Uterus (tissue), 2 donors: ENCODE measurements at regions not wholly inside any gene's neighbourhood (a gene's known extent, or its start where the extent isn't known, plus 50 kb on each side); places are given as distances from the start of the nearest gene placed in this dataset.

Experiments
- POLR2A ChIP-seq, 2 donors: fragments of 450-650 bp; IDR thresholded peaks; one replicate each; pipeline ENCODE4 v1.6.1; 2016; ENCODE audit warnings: antibody characterized with exemption in 2 of 2, mild to moderate bottlenecking in 1 of 2, moderate library complexity in 1 of 2
- TF ChIP-seq, protein P1 (sequence below), 4 experiments: fragments of 200-600 bp in 2 of 4; fragments of 450-650 bp in 2 of 4; sonication (generic) in 2 of 4; IDR thresholded peaks; one replicate each; pipeline ENCODE4 v1.5.1; 2016 to 2019; ENCODE audit warnings: antibody characterized with exemption in 4 of 4, mild to moderate bottlenecking in 2 of 4, moderate library complexity in 1 of 4

GRCh38 chr17:31673076-31673475 is 186.0 kb downstream of the COPRS start:
- TF ChIP-seq, protein P1, sequence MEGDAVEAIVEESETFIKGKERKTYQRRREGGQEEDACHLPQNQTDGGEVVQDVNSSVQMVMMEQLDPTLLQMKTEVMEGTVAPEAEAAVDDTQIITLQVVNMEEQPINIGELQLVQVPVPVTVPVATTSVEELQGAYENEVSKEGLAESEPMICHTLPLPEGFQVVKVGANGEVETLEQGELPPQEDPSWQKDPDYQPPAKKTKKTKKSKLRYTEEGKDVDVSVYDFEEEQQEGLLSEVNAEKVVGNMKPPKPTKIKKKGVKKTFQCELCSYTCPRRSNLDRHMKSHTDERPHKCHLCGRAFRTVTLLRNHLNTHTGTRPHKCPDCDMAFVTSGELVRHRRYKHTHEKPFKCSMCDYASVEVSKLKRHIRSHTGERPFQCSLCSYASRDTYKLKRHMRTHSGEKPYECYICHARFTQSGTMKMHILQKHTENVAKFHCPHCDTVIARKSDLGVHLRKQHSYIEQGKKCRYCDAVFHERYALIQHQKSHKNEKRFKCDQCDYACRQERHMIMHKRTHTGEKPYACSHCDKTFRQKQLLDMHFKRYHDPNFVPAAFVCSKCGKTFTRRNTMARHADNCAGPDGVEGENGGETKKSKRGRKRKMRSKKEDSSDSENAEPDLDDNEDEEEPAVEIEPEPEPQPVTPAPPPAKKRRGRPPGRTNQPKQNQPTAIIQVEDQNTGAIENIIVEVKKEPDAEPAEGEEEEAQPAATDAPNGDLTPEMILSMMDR (IDR thresholded peaks at IDR 0.05) = no peak
- TF ChIP-seq POLR2A (IDR thresholded peaks at IDR 0.05) = no peak
